Caco-2 (cell line): ENCODE measurements at regions not wholly inside any gene's neighbourhood (a gene's known extent, or its start where the extent isn't known, plus 50 kb on each side); places are given as distances from the start of the nearest gene placed in this dataset.

ENCODE experiments used
- BruUV-seq: library from RNA; stranded (reverse); fragments of 400-500 nt; replicated peaks from 2 replicates; lab custom pipeline; 2021; lab: Mats Ljungman, UMichigan
- CTCF ChIA-PET: fragments of 300-600 bp; sonication (Branson Sonifier 250); formaldehyde crosslinking; loops from one replicate; lab custom pipeline; 2022; ENCODE audit warnings: antibody characterized with exemption; lab: Charles Lee
- POLR2A ChIA-PET: fragments of 300-600 bp; sonication (Branson Sonifier 250); formaldehyde crosslinking; loops from one replicate; lab custom pipeline; 2022; ENCODE audit warnings: antibody characterized with exemption; lab: Charles Lee
- DNase-seq, 2 experiments: peaks; one replicate each; pipeline versions ENCODE4 v3.0.0 to v3.0.0-alpha.2; 2020 to 2022
- H3K27me3 ChIP-seq: replicated peaks from 2 replicates; pipeline ENCODE4 v1.6.0; 2011; ENCODE audit warnings: low read length; ENCODE audit not compliant: control insufficient read depth, insufficient read depth
- H3K36me3 ChIP-seq: 2 replicates; pipeline ENCODE4 v1.5.1; 2011; ENCODE audit warnings: low read length; ENCODE audit not compliant: control insufficient read depth, insufficient read depth
- H3K4me1 ChIP-seq: fragments of 250-450 bp; sonication (Bioruptor Pico); 2 replicates; pipeline ENCODE4 v1.5.1; 2020; ENCODE audit warnings: mild to moderate bottlenecking
- H3K4me3 ChIP-seq: 2 replicates; pipeline ENCODE4 v1.5.1; 2011; ENCODE audit warnings: low read depth, mild to moderate bottlenecking, control low read depth, low read length
- H3K9me3 ChIP-seq: fragments of 250-450 bp; sonication (Bioruptor Pico); 2 replicates; pipeline ENCODE4 v1.5.1; 2020; ENCODE audit warnings: mild to moderate bottlenecking, moderate library complexity
- H3K27ac Mint-ChIP-seq: one replicate; pipeline ENCODE4 v1.8.0; 2022; ENCODE audit warnings: mixed read lengths; ENCODE audit not compliant: unreplicated experiment
- H3K27me3 Mint-ChIP-seq: one replicate; pipeline ENCODE4 v1.8.0; 2022; ENCODE audit warnings: mixed read lengths; ENCODE audit not compliant: insufficient read depth, unreplicated experiment
- H3K36me3 Mint-ChIP-seq: one replicate; pipeline ENCODE4 v1.8.0; 2022; ENCODE audit warnings: mild to moderate bottlenecking, mixed read lengths; ENCODE audit not compliant: insufficient read depth, unreplicated experiment
- H3K4me1 Mint-ChIP-seq: one replicate; pipeline ENCODE4 v1.8.0; 2022; ENCODE audit warnings: low read depth, mixed read lengths; ENCODE audit not compliant: unreplicated experiment
- H3K4me3 Mint-ChIP-seq: one replicate; pipeline ENCODE4 v1.8.0; 2022; ENCODE audit warnings: mild to moderate bottlenecking, moderate library complexity, mixed read lengths; ENCODE audit not compliant: unreplicated experiment
- H3K9me3 Mint-ChIP-seq: one replicate; pipeline ENCODE4 v1.8.0; 2022; ENCODE audit warnings: mixed read lengths; ENCODE audit not compliant: unreplicated experiment
- CTCF ChIP-seq, 2 experiments: fragments of 200-600 bp in 1 of 2; IDR thresholded peaks; 1 replicate in 1 of 2; 2 replicates in 1 of 2; pipeline versions ENCODE4 v1.5.1 to v1.8.0; 2011 to 2022; ENCODE audit warnings: antibody characterized with exemption in 1 of 2, control low read depth in 1 of 2, inconsistent platforms in 1 of 2, low read depth in 1 of 2, low read length in 1 of 2, mild to moderate bottlenecking in 1 of 2, moderate library complexity in 1 of 2; ENCODE audit not compliant: insufficient read depth in 1 of 2, severe bottlenecking in 1 of 2, unreplicated experiment in 1 of 2
- intact Hi-C: fragments of 100-400 bp; cut with micrococcal nuclease; formaldehyde crosslinking; loops from one replicate; pipeline ENCODE4 v1.10.0; 2022; ENCODE audit not compliant: unreplicated experiment

- POLR2A ChIA-PET, result no interaction called here
- no peak overlapping the region for H3K27ac Mint-ChIP-seq
These were observed 254.7 kb upstream of the MKI67 start for GRCh38 chr10:128380946-128381345.

GRCh38 chr10:128382225-128382624 is 256.0 kb upstream of the MKI67 start:
- no peaks in the 10 kb centered on the region for H3K9me3 Mint-ChIP-seq
- H3K4me1 Mint-ChIP-seq, result no peaks in the 10 kb centered on the region
- no peak overlapping the region for H3K27ac Mint-ChIP-seq
- H3K4me1 ChIP-seq, result no peaks in the 10 kb centered on the region
- H3K36me3 Mint-ChIP-seq, result no peaks in the 10 kb centered on the region
- CTCF ChIA-PET, result no interaction called here
- intact Hi-C loops, result no loop called here
- H3K9me3 ChIP-seq, result no peaks in the 10 kb centered on the region
- peaks cover 34% of the 10 kb centered on the region for H3K27me3 Mint-ChIP-seq
- POLR2A ChIA-PET, result no interaction called here
- BruUV-seq, result no TSS peak
- H3K27me3 ChIP-seq, result no peaks in the 10 kb centered on the region; the same call in 1 of the 2 replicates
- no peak overlapping the region for H3K4me3 ChIP-seq
- no peak for DNase-seq
- no peak overlapping the region for H3K4me3 Mint-ChIP-seq
- H3K36me3 ChIP-seq, result no peaks in the 10 kb centered on the region
- TF ChIP-seq CTCF (IDR thresholded peaks at IDR 0.05; ENCODE audit: insufficient read depth in 1 of 2, low read depth in 1 of 2, low read length in 1 of 2, severe bottlenecking in 1 of 2, unreplicated experiment in 1 of 2), result no peak

More at GRCh38 chr10:128380946-128381345, 254.7 kb upstream of the MKI67 start:
- Mint-ChIP-seq H3K9me3 (no peaks in the 10 kb centered on the region), H3K4me1 (no peaks in the 10 kb centered on the region), H3K4me3 (no peak overlapping the region), H3K27me3 (peaks cover 31% of the 10 kb centered on the region), H3K36me3 (no peaks in the 10 kb centered on the region)
- no peaks in the 10 kb centered on the region for H3K9me3 ChIP-seq
- TF ChIP-seq CTCF (IDR thresholded peaks at IDR 0.05; ENCODE audit: insufficient read depth in 1 of 2, low read depth in 1 of 2, low read length in 1 of 2, severe bottlenecking in 1 of 2, unreplicated experiment in 1 of 2), result no peak
- H3K4me3 ChIP-seq, result no peak overlapping the region
- CTCF ChIA-PET, result no interaction called here
- intact Hi-C loops, result no loop called here
- no TSS peak for BruUV-seq
- no peaks in the 10 kb centered on the region for H3K4me1 ChIP-seq
- no peak for DNase-seq
- no peaks in the 10 kb centered on the region for H3K36me3 ChIP-seq
- H3K27me3 ChIP-seq, result no peaks in the 10 kb centered on the region

GRCh38 chr10:128384831-128385230 is 258.6 kb upstream of the MKI67 start:
- no peak for DNase-seq
- no peak overlapping the region for H3K27ac Mint-ChIP-seq
- ChIA-PET CTCF (no interaction called here), POLR2A (no interaction called here)
- Histone ChIP-seq H3K4me1 (no peaks in the 10 kb centered on the region), H3K4me3 (no peak overlapping the region), H3K36me3 (no peaks in the 10 kb centered on the region), H3K27me3 (no peaks in the 10 kb centered on the region; the same call in 1 of the 2 replicates), H3K9me3 (no peaks in the 10 kb centered on the region)
- no peaks in the 10 kb centered on the region for H3K4me1 Mint-ChIP-seq
- H3K9me3 Mint-ChIP-seq, result no peaks in the 10 kb centered on the region
- H3K4me3 Mint-ChIP-seq, result no peak overlapping the region
- BruUV-seq, result no TSS peak
- peaks cover 31% of the 10 kb centered on the region for H3K27me3 Mint-ChIP-seq
- no peaks in the 10 kb centered on the region for H3K36me3 Mint-ChIP-seq
- intact Hi-C loops, result no loop called here
- TF ChIP-seq CTCF (IDR thresholded peaks at IDR 0.05; ENCODE audit: insufficient read depth in 1 of 2, low read depth in 1 of 2, low read length in 1 of 2, severe bottlenecking in 1 of 2, unreplicated experiment in 1 of 2), result no peak
